Suprapubic skin (tissue), 3 donors: ENCODE measurements at regions not wholly inside any gene's neighbourhood (a gene's known extent, or its start where the extent isn't known, plus 50 kb on each side); places are given as distances from the start of the nearest gene placed in this dataset.

Experiments used
- CTCF ChIP-seq, 2 donors: fragments of 200-600 bp in 1 of 2; fragments of 450-650 bp in 1 of 2; sonication (generic) in 1 of 2; IDR thresholded peaks; one replicate each; pipeline ENCODE4 v1.5.1; 2016 to 2019; ENCODE audit warnings: antibody characterized with exemption in 2 of 2, mild to moderate bottlenecking in 1 of 2, moderate library complexity in 1 of 2
- POLR2A ChIP-seq, 2 donors: fragments of 450-650 bp; IDR thresholded peaks; one replicate each; pipeline ENCODE4 v1.6.1; 2017; ENCODE audit warnings: antibody characterized with exemption in 2 of 2, mild to moderate bottlenecking in 2 of 2, moderate library complexity in 2 of 2

GRCh38 chr5:97735209-97735608 is 552.2 kb upstream of the RIOK2 start:
- TF ChIP-seq CTCF (IDR thresholded peaks at IDR 0.05), result no peak
- no peak for TF ChIP-seq POLR2A (IDR thresholded peaks at IDR 0.05)
